ENCODE measurements at regions not wholly inside any gene's neighbourhood (a gene's known extent, or its start where the extent isn't known, plus 50 kb on each side); places are given as distances from the start of the nearest gene placed in this dataset.

DNA sequence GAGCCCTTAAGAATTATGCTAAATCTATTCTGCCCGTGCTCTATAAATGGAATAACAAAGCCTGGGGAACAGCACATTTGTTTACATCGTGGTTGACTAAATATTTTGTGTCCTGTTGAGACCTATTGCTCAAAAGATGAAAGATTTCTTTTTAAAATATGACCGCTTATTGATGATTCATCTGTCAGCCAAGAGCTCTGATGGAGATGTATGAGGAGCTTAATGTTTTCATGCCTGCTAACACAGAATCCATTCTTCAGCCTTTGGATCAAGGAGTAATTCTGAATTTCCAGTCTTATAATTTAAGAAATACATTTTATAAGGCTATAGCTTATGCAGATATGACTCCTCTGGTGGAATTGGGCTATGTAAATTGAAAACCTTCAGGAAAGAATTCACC, 271.3 kb upstream of the FAT4 start:
- TF ChIP-seq, protein P1, sequence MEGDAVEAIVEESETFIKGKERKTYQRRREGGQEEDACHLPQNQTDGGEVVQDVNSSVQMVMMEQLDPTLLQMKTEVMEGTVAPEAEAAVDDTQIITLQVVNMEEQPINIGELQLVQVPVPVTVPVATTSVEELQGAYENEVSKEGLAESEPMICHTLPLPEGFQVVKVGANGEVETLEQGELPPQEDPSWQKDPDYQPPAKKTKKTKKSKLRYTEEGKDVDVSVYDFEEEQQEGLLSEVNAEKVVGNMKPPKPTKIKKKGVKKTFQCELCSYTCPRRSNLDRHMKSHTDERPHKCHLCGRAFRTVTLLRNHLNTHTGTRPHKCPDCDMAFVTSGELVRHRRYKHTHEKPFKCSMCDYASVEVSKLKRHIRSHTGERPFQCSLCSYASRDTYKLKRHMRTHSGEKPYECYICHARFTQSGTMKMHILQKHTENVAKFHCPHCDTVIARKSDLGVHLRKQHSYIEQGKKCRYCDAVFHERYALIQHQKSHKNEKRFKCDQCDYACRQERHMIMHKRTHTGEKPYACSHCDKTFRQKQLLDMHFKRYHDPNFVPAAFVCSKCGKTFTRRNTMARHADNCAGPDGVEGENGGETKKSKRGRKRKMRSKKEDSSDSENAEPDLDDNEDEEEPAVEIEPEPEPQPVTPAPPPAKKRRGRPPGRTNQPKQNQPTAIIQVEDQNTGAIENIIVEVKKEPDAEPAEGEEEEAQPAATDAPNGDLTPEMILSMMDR (conservative IDR thresholded peaks at IDR 0.05): no peak
- H3K36me3 Mint-ChIP-seq (ENCODE audit: low read depth): no peaks in the 10 kb centered on the region
- H3K27ac Mint-ChIP-seq (ENCODE audit: unreplicated experiment): no peak overlapping the region
- peaks cover 5% of the 10 kb centered on the region for H3K4me1 Mint-ChIP-seq
- no peak for DNase-seq (ENCODE audit: low read depth, low spot score)
- peaks cover 10% of the 10 kb centered on the region for H3K9me3 Mint-ChIP-seq
- H3K4me3 Mint-ChIP-seq: no peak overlapping the region
- H3K27me3 Mint-ChIP-seq (ENCODE audit: low read depth): no peaks in the 10 kb centered on the region

GRCh38 chr4:125042041-125042440, 272.7 kb upstream of the FAT4 start:
- TF ChIP-seq, protein P1 (conservative IDR thresholded peaks at IDR 0.05): no peak
- no peak overlapping the region for H3K27ac Mint-ChIP-seq (ENCODE audit: unreplicated experiment)
- H3K4me3 Mint-ChIP-seq: no peak overlapping the region
- no peak for DNase-seq (ENCODE audit: low read depth, low spot score)
- H3K9me3 Mint-ChIP-seq: peaks cover 6% of the 10 kb centered on the region
- no peaks in the 10 kb centered on the region for H3K36me3 Mint-ChIP-seq (ENCODE audit: low read depth)
- peaks cover 5% of the 10 kb centered on the region for H3K4me1 Mint-ChIP-seq
- H3K27me3 Mint-ChIP-seq (ENCODE audit: low read depth): no peaks in the 10 kb centered on the region

GRCh38 chr4:125041372-125041930, 273.3 kb upstream of the FAT4 start:
- TF ChIP-seq, protein P1 (conservative IDR thresholded peaks at IDR 0.05): no peak
- Mint-ChIP-seq H3K4me1 (peaks cover 5% of the 10 kb centered on the region), H3K4me3 (no peak overlapping the region), H3K27me3 (ENCODE audit: low read depth) (no peaks in the 10 kb centered on the region), H3K9me3 (peaks cover 2% of the 10 kb centered on the region), H3K36me3 (ENCODE audit: low read depth) (no peaks in the 10 kb centered on the region), H3K27ac (ENCODE audit: unreplicated experiment) (no peak overlapping the region)
- DNase-seq (ENCODE audit: low read depth, low spot score): no peak

GRCh38 chr4:125039550-125039949, 275.2 kb upstream of the FAT4 start:
- DNase-seq (ENCODE audit: low read depth, low spot score): no peak
- H3K27me3 Mint-ChIP-seq (ENCODE audit: low read depth): no peaks in the 10 kb centered on the region
- peaks cover 4% of the 10 kb centered on the region for H3K9me3 Mint-ChIP-seq
- H3K36me3 Mint-ChIP-seq (ENCODE audit: low read depth): peaks cover 2% of the 10 kb centered on the region
- H3K4me1 Mint-ChIP-seq: peaks cover 5% of the 10 kb centered on the region
- H3K4me3 Mint-ChIP-seq: no peak overlapping the region
- H3K27ac Mint-ChIP-seq (ENCODE audit: unreplicated experiment): no peak overlapping the region
- TF ChIP-seq, protein P1 (conservative IDR thresholded peaks at IDR 0.05): no peak

- H3K27me3 Mint-ChIP-seq (ENCODE audit: low read depth): no peaks in the 10 kb centered on the region
- H3K9me3 Mint-ChIP-seq: peaks cover 6% of the 10 kb centered on the region
- no peaks in the 10 kb centered on the region for H3K4me1 Mint-ChIP-seq
- DNase-seq (ENCODE audit: low read depth, low spot score): no peak
- no peaks in the 10 kb centered on the region for H3K36me3 Mint-ChIP-seq (ENCODE audit: low read depth)
- TF ChIP-seq, protein P1 (conservative IDR thresholded peaks at IDR 0.05): no peak
- H3K27ac Mint-ChIP-seq (ENCODE audit: unreplicated experiment): no peak overlapping the region
- H3K4me3 Mint-ChIP-seq: no peak overlapping the region
These were observed 291.8 kb upstream of the FAT4 start for GRCh38 chr4:125022855-125023501.

All from neural crest cell (in vitro differentiated cells).